ENCODE measurements at regions not wholly inside any gene's neighbourhood (a gene's known extent, or its start where the extent isn't known, plus 50 kb on each side); places are given as distances from the start of the nearest gene placed in this dataset.

GRCh38 chr6:53446151-53446550 is 97.4 kb upstream of the ELOVL5 start:
- POLR2A ChIA-PET: no interaction called here
- TF ChIP-seq CTCF (IDR thresholded peaks at IDR 0.05; ENCODE audit: control extremely low read depth, extremely low read depth, low read depth, missing control alignments): no peak
- DNase-seq (ENCODE audit: extremely low spot score): no peak
- CTCF ChIA-PET: interaction anchor here (1.1 kb wide), 1 partner anchor 277 kb away, joined by 3 read pairs; no protein-coding TSS in a partner anchor

GRCh38 chr6:53441761-53442160 is 93.0 kb upstream of the ELOVL5 start:
- ChIA-PET CTCF (interaction anchor here (1.0 to 1.6 kb wide), 3 partner anchors 11 to 43 kb away, joined by 3 to 4 read pairs (median 4); no protein-coding TSS in a partner anchor), POLR2A (no interaction called here)
- DNase-seq (ENCODE audit: extremely low spot score): no peak
- no peak for TF ChIP-seq CTCF (IDR thresholded peaks at IDR 0.05; ENCODE audit: control extremely low read depth, extremely low read depth, low read depth, missing control alignments)

GRCh38 chr6:53441035-53441493 is 92.3 kb upstream of the ELOVL5 start:
- no peak for DNase-seq (ENCODE audit: extremely low spot score)
- ChIA-PET CTCF (interaction anchor here (1.2 to 3.4 kb wide), 2 partner anchors 12 to 43 kb away, joined by 3 to 19 read pairs; no protein-coding TSS in a partner anchor), POLR2A (no interaction called here)
- no peak for TF ChIP-seq CTCF (IDR thresholded peaks at IDR 0.05; ENCODE audit: control extremely low read depth, extremely low read depth, low read depth, missing control alignments)

GRCh38 chr6:53440336-53440945 is 91.7 kb upstream of the ELOVL5 start:
- ChIA-PET CTCF (interaction anchor here (1.2 to 7.9 kb wide), 4 partner anchors 12 to 269 kb away, joined by 3 to 60 read pairs (median 11); no protein-coding TSS in a partner anchor), POLR2A (no interaction called here)
- DNase-seq (ENCODE audit: extremely low spot score): no peak
- no peak for TF ChIP-seq CTCF (IDR thresholded peaks at IDR 0.05; ENCODE audit: control extremely low read depth, extremely low read depth, low read depth, missing control alignments)

- ChIA-PET POLR2A (no interaction called here), CTCF (interaction anchor here (1.3 to 7.9 kb wide), 4 partner anchors 11 to 268 kb away, joined by 3 to 60 read pairs (median 11); no protein-coding TSS in a partner anchor)
- no peak for TF ChIP-seq CTCF (IDR thresholded peaks at IDR 0.05; ENCODE audit: control extremely low read depth, extremely low read depth, low read depth, missing control alignments)
- no peak for DNase-seq (ENCODE audit: extremely low spot score)
Measured at GRCh38 chr6:53439556-53439955, 90.8 kb upstream of the ELOVL5 start.

- peak; percentile 37 for DNase-seq (ENCODE audit: extremely low spot score)
- ChIA-PET POLR2A (no interaction called here), CTCF (interaction anchor here (0.8 to 7.9 kb wide), 8 partner anchors 9 to 285 kb away, joined by 3 to 60 read pairs (median 4); no protein-coding TSS in a partner anchor)
- TF ChIP-seq CTCF (IDR thresholded peaks at IDR 0.05; ENCODE audit: control extremely low read depth, extremely low read depth, low read depth, missing control alignments): peak; percentile 56
Measured at GRCh38 chr6:53437557-53438202, 88.9 kb upstream of the ELOVL5 start.
